HEK293T (cell line): ENCODE measurements at regions not wholly inside any gene's neighbourhood (a gene's known extent, or its start where the extent isn't known, plus 50 kb on each side); places are given as distances from the start of the nearest gene placed in this dataset.

ENCODE experiments used
- CTCF ChIA-PET: fragments of 350-600 bp; formaldehyde crosslinking; extraction: SDS; loops from one replicate; lab custom pipeline; 2021; ENCODE audit warnings: antibody characterized with exemption, inconsistent platforms; lab: Yijun Ruan, JAX
- POLR2A ChIA-PET: fragments of 350-600 bp; formaldehyde crosslinking; extraction: SDS; loops from one replicate; lab custom pipeline; 2020; ENCODE audit warnings: antibody characterized with exemption, inconsistent platforms; lab: Yijun Ruan, JAX
- DNase-seq: peaks from one replicate; pipeline ENCODE4 v3.0.0; 2012; ENCODE audit warnings: mixed read lengths; ENCODE audit errors: extremely low spot score
- ARNT ChIP-seq: fragments of 450-650 bp; IDR thresholded peaks from 2 replicates; pipeline ENCODE4 v1.6.1; 2017; ENCODE audit warnings: mild to moderate bottlenecking
- BHLHE40 ChIP-seq: fragments of 450-650 bp; IDR thresholded peaks from 2 replicates; pipeline ENCODE4 v1.6.1; 2016; ENCODE audit warnings: mild to moderate bottlenecking, moderate library complexity, borderline replicate concordance
- CTBP1 ChIP-seq: fragments of 450-650 bp; IDR thresholded peaks from 2 replicates; pipeline ENCODE4 v1.6.1; 2016; ENCODE audit warnings: borderline replicate concordance
- ELF4 ChIP-seq: fragments of 450-650 bp; IDR thresholded peaks from 2 replicates; pipeline ENCODE4 v1.6.1; 2017; ENCODE audit warnings: antibody characterized with exemption
- FOXA1 ChIP-seq: fragments of 450-650 bp; IDR thresholded peaks from 2 replicates; pipeline ENCODE4 v1.6.1; 2016; ENCODE audit warnings: mild to moderate bottlenecking
- FOXK2 ChIP-seq: fragments of 450-650 bp; IDR thresholded peaks from 2 replicates; pipeline ENCODE4 v1.6.1; 2016; ENCODE audit warnings: mild to moderate bottlenecking
- FOXM1 ChIP-seq: fragments of 450-650 bp; IDR thresholded peaks from 2 replicates; pipeline ENCODE4 v1.6.1; 2017; ENCODE audit warnings: mild to moderate bottlenecking, borderline replicate concordance
- HDGF ChIP-seq: fragments of 450-650 bp; IDR thresholded peaks from 2 replicates; pipeline ENCODE4 v1.6.1; 2017; ENCODE audit warnings: antibody characterized with exemption, borderline replicate concordance
- L3MBTL2 ChIP-seq: fragments of 450-650 bp; conservative IDR thresholded peaks from 2 replicates; pipeline ENCODE4 v1.6.1; 2016; ENCODE audit warnings: mild to moderate bottlenecking
- LEF1 ChIP-seq: fragments of 450-650 bp; IDR thresholded peaks from 2 replicates; pipeline ENCODE4 v1.6.1; 2017; ENCODE audit warnings: mild to moderate bottlenecking, borderline replicate concordance
- NFRKB ChIP-seq: fragments of 450-650 bp; IDR thresholded peaks from 2 replicates; pipeline ENCODE4 v1.6.1; 2016; ENCODE audit warnings: mild to moderate bottlenecking, moderate library complexity
- SP1 ChIP-seq: fragments of 450-650 bp; IDR thresholded peaks from 2 replicates; pipeline ENCODE4 v1.6.1; 2017
- SUZ12 ChIP-seq: fragments of 450-650 bp; IDR thresholded peaks from 2 replicates; pipeline ENCODE4 v1.6.1; 2016; ENCODE audit warnings: mild to moderate bottlenecking
- TARDBP ChIP-seq: fragments of 450-650 bp; IDR thresholded peaks from 2 replicates; pipeline ENCODE4 v1.6.1; 2016
- ZNF384 ChIP-seq: fragments of 450-650 bp; IDR thresholded peaks from 2 replicates; pipeline ENCODE4 v1.6.1; 2016
- TF ChIP-seq, protein P1 (sequence below): fragments of 450-650 bp; IDR thresholded peaks from 2 replicates; pipeline ENCODE4 v1.6.1; 2016

DNA sequence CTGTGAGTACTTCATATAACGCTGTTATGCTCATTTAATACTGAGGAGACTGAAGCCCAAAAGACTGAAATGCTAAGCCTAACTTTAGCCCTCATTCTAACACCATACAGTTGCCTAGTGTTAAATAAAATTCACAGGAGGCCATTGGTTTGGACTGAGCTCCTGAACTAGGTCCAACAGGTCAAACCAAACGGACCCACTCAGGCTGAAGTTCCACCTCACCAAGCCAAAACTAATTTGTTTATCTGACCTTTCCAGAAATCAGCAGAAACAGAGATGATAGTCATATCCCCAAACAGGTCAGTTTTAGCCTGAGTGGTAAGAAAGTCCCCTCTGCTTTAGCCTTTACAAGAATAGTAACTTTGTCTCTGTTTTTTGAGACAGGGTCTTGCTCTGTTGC, 311.3 kb upstream of the ZP4 start:
- ChIA-PET POLR2A (no interaction called here), CTCF (no interaction called here)
- no peak for DNase-seq
- TF ChIP-seq CTBP1, result no peak
- TF ChIP-seq FOXK2, result no peak
- no peak for TF ChIP-seq L3MBTL2
- TF ChIP-seq TARDBP, result no peak
- no peak for TF ChIP-seq SP1

DNA sequence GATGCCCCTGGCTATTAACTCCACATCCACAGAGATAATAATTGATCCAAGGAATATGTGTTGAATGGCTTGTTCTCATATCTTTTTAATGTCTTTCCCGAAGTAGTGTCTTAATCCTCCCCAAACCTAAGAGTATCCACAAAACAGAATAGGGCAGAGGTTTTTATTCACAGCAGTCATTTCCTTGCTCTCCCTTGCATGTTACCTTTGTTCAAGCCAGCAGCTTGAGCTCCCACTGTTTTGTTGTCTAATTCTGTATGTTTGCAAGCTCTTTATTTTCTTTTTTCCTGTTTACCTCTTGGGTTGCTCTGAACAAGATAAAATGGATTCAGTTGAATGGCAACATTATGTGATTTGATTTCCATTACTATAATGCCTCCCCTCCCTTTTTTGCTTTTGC, 308.6 kb upstream of the ZP4 start:
- POLR2A ChIA-PET, result no interaction called here
- DNase-seq, result no peak
- CTCF ChIA-PET, result no interaction called here
- TF ChIP-seq, protein P1, sequence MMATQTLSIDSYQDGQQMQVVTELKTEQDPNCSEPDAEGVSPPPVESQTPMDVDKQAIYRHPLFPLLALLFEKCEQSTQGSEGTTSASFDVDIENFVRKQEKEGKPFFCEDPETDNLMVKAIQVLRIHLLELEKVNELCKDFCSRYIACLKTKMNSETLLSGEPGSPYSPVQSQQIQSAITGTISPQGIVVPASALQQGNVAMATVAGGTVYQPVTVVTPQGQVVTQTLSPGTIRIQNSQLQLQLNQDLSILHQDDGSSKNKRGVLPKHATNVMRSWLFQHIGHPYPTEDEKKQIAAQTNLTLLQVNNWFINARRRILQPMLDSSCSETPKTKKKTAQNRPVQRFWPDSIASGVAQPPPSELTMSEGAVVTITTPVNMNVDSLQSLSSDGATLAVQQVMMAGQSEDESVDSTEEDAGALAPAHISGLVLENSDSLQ, result no peak
- TF ChIP-seq SUZ12 (no peak), BHLHE40 (no peak), HDGF (no peak), L3MBTL2 (no peak), LEF1 (no peak), ARNT (no peak), FOXM1 (no peak), ELF4 (no peak), NFRKB (no peak), FOXK2 (no peak), SP1 (no peak), CTBP1 (no peak), FOXA1 (no peak), TARDBP (no peak), ZNF384 (no peak)

DNA sequence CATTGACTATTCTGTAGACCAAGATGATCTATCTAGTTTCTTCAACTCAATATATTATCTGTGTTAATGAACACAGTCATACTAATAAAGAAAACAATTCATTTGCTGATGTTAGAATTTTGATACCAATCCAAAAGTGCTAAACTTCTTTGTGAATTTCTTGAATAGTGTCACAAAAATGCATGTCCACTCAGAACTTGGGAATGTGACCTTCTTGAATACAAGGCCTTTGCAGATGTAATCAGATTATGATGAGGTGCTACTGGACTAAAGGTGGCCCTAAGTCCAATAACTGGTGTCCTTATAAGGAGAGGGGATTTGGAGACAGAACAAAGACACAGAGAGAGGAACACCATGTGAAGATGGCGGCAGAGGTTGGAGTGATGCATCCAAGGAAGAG, 305.8 kb upstream of the ZP4 start:
- POLR2A ChIA-PET, result no interaction called here
- CTCF ChIA-PET, result no interaction called here
- no peak for DNase-seq
- TF ChIP-seq TARDBP (no peak), CTBP1 (no peak), FOXA1 (no peak), NFRKB (no peak), ELF4 (no peak), FOXM1 (no peak), SUZ12 (no peak), L3MBTL2 (no peak), ZNF384 (no peak), BHLHE40 (no peak), ARNT (no peak), LEF1 (no peak), HDGF (no peak)

DNA sequence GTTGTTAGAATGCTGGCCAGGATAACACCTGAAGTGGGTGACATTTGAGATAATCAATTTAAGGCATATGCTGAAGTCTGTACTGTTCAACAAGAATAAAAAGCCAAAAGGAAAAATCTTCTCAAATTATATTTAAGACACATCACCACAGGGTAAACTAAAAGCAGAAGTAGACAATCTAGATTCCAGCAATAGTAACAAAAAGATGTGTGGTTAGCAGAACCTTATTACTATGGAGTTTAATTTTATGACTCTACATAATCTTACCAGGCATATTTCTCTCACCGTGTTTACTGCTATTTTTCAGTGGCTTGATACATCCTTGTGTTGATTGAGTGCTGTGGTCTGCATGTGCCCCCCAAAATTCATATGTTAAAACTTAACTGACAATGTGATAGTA, 300.4 kb upstream of the ZP4 start:
- ChIA-PET CTCF (no interaction called here), POLR2A (no interaction called here)
- DNase-seq, result no peak
- TF ChIP-seq TARDBP, result no peak
- TF ChIP-seq FOXM1, result no peak
- TF ChIP-seq FOXA1, result no peak
- TF ChIP-seq CTBP1, result no peak
- TF ChIP-seq L3MBTL2, result no peak
- TF ChIP-seq SP1, result no peak
- TF ChIP-seq ARNT, result no peak

DNA sequence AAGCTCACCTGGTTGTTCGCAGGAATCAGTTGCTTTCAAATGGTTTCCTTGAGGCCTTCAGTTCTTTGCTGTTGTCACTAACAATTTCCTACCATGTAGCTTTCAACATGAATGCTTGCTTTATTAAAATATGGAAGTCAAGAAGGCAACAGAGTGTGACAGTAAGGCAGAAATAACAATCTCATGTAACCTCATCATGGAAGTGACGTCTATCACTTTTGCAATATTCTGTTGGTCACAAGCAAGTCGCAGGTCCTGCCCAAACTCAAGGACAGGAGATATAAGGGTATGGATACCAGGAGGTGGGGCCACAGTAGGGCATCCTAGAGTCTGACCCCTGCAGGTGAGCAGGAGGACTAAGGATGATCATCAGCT, 296.8 kb upstream of the ZP4 start:
- TF ChIP-seq NFRKB (no peak), LEF1 (no peak), FOXA1 (no peak), BHLHE40 (no peak), SUZ12 (no peak)
- POLR2A ChIA-PET, result no interaction called here
- CTCF ChIA-PET, result interaction anchor here (0.7 kb wide), 1 partner anchor 1976 kb away, joined by 3 read pairs; no protein-coding TSS in a partner anchor
- DNase-seq, result no peak

DNA sequence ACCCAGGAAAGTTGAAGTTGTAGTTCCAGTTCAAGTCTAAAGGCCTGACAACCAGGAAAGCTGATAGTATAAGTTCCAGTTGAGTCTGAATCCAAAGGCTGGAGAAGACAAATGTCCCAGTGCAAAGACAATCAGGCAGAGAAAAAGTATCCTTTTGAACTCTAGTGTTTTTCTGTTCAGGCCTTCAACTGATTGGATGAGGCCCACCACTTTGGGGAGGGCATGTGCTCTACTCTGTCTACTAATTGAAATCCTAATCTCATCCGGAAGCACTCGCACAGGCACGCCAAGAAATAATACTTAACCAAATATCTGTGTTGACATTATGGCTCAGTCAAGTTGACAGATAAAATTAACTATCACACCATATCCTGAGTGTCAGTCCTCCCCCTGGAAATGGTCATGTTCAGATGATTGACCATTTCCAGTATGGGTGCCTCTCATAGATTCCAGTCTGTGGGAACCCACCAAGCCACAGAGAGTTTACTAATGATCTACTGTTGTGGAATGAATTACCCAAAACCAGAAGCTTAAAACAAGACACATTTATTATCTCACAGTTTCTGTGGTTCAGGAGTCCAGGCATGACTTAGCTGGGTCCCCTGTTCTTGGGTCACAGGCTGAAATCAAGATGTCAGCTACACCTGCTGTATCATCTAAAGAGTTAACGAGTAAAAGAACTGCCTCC, 296.3 kb upstream of the ZP4 start:
- ChIA-PET POLR2A (no interaction called here), CTCF (no interaction called here)
- TF ChIP-seq SP1 (no peak), ELF4 (no peak), L3MBTL2 (no peak), SUZ12 (no peak), FOXA1 (no peak), FOXM1 (no peak), FOXK2 (no peak), ZNF384 (no peak), HDGF (no peak), CTBP1 (no peak), TARDBP (no peak), ARNT (no peak), LEF1 (no peak), BHLHE40 (no peak), NFRKB (no peak)
- TF ChIP-seq, protein P1, result no peak
- DNase-seq, result no peak

DNA sequence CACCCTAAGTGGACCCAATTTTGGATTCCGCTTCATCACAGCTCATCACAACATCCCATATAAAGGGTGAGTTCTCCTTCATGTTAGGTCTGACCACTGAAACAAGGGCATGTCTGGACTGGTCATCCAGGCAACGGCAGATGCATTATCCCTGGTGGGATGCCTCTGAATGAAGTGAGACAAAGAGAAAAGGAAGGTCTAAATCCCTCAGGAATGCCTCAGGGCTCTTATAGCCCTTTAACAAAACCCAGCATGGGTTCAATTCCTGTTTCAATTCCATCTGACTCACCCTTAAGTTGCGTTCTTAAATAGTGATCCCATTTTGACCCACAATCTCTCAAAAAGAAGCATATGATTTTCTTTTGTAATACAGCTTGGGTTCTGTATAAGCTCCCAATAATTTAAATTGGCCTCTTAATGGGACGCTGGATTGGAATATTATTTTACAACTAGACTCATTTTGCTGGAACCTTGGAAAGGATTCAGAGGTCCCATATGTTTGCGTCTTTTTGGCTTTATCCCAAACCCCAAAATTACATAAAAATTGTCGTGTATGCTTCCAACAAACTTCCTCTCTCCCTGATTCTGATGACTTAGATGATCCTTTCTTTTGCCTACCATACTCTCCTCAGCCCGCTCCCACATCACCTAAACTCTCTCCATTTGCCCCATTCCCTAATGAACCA, 287.4 kb upstream of the ZP4 start:
- ChIA-PET POLR2A (no interaction called here), CTCF (interaction anchor here (0.6 kb wide), 1 partner anchor 327 kb away, joined by 3 read pairs; no protein-coding TSS in a partner anchor)
- no peak for DNase-seq
- no peak for TF ChIP-seq LEF1
- TF ChIP-seq ELF4, result no peak
- no peak for TF ChIP-seq SP1
- TF ChIP-seq FOXA1, result no peak
- TF ChIP-seq L3MBTL2, result no peak
- TF ChIP-seq FOXM1, result no peak
- no peak for TF ChIP-seq SUZ12
- TF ChIP-seq, protein P1, result no peak
- no peak for TF ChIP-seq ARNT
- no peak for TF ChIP-seq FOXK2
- TF ChIP-seq TARDBP, result no peak
- TF ChIP-seq BHLHE40, result no peak
- TF ChIP-seq CTBP1, result no peak
- no peak for TF ChIP-seq NFRKB
- no peak for TF ChIP-seq HDGF
- TF ChIP-seq ZNF384, result no peak
